ENCODE measurements at regions not wholly inside any gene's neighbourhood (a gene's known extent, or its start where the extent isn't known, plus 50 kb on each side); places are given as distances from the start of the nearest gene placed in this dataset.

DNA sequence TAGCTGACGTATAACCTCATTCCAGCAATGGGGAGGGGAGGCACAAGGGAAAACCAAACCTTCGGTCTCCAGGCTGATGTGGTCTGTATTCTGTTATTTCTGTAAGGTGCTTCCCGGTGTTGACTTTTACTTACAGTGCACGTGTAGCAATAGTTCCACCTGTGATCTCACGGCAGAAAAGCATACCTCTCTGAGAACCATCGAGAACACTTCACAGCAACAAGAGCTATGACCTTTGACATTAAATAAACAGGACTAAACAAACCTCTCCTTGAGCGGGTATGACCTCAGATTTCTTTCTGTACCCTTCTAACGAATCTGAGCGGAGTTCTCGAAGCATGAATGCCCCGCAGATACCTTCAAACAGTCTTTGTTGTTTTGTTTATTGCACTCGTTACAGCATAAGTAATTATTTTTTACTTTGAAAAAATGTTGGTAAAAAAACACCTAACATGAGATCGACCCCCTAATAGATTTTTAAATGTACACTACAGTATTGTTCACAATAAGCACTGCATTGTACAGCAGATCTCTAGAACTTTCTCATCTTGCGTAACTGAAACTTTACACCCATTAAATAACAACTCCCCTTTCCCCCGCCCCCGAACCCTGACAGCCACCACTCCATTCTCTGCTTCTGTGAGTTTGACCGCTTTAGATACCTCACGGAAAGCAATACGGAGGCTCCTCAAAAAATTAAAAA is 282.3 kb downstream of the GATA3 start:
- TF ChIP-seq, protein P1, sequence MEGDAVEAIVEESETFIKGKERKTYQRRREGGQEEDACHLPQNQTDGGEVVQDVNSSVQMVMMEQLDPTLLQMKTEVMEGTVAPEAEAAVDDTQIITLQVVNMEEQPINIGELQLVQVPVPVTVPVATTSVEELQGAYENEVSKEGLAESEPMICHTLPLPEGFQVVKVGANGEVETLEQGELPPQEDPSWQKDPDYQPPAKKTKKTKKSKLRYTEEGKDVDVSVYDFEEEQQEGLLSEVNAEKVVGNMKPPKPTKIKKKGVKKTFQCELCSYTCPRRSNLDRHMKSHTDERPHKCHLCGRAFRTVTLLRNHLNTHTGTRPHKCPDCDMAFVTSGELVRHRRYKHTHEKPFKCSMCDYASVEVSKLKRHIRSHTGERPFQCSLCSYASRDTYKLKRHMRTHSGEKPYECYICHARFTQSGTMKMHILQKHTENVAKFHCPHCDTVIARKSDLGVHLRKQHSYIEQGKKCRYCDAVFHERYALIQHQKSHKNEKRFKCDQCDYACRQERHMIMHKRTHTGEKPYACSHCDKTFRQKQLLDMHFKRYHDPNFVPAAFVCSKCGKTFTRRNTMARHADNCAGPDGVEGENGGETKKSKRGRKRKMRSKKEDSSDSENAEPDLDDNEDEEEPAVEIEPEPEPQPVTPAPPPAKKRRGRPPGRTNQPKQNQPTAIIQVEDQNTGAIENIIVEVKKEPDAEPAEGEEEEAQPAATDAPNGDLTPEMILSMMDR (IDR thresholded peaks at IDR 0.05; ENCODE audit: insufficient read depth, low read depth, low read length) = no peak
- no peak for TF ChIP-seq EZH2 (IDR thresholded peaks at IDR 0.05; ENCODE audit: insufficient read depth, low read length)
